ENCODE measurements at regions not wholly inside any gene's neighbourhood (a gene's known extent, or its start where the extent isn't known, plus 50 kb on each side); places are given as distances from the start of the nearest gene placed in this dataset.

- no peak for DNase-seq (ENCODE audit: low read depth)
- no peak for TF ChIP-seq CTCF (IDR thresholded peaks at IDR 0.05; ENCODE audit: control insufficient read depth, extremely low read depth, insufficient read depth)
Measured at GRCh38 chr16:73225983-73226382, 178.1 kb upstream of the ZFHX3 start.

GRCh38 chr16:73220836-73221235 is 172.9 kb upstream of the ZFHX3 start:
- no peak for DNase-seq (ENCODE audit: low read depth)
- H3K4me3 ChIP-seq (ENCODE audit: low read depth, low read length): no peak overlapping the region
- TF ChIP-seq CTCF (IDR thresholded peaks at IDR 0.05; ENCODE audit: control insufficient read depth, extremely low read depth, insufficient read depth): no peak

More at GRCh38 chr16:73225983-73226382, 178.1 kb upstream of the ZFHX3 start:
- H3K4me3 ChIP-seq (ENCODE audit: low read depth, low read length): no peak overlapping the region

DNA sequence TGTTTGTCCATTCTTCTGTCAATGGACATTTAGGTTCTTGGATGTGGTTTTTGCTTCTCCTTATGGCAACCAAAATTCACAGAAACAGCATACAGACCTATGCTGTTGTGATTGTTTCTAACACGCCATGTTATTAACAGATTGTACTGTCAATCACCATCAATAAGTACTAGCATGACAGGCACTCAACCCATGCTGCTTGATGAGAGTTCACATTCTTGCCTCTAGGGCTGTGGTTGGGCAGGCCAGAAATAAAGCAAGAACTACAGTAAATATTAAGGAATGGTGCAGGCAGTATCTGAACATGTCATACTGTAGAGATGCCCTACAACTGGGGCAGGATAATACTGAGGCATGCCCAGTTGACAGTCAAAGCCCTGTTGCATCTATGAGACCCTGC is 171.2 kb upstream of the ZFHX3 start:
- 0 out of 2 replicates have a peak, but pooled peaks have one; percentile 8 for TF ChIP-seq CTCF (IDR thresholded peaks at IDR 0.05; ENCODE audit: control insufficient read depth, extremely low read depth, insufficient read depth)
- no peak overlapping the region for H3K4me3 ChIP-seq (ENCODE audit: low read depth, low read length)
- DNase-seq (ENCODE audit: low read depth): no peak

- TF ChIP-seq CTCF (IDR thresholded peaks at IDR 0.05; ENCODE audit: control insufficient read depth, extremely low read depth, insufficient read depth): no peak
- no peak overlapping the region for H3K4me3 ChIP-seq (ENCODE audit: low read depth, low read length)
- DNase-seq (ENCODE audit: low read depth): no peak
Measured at GRCh38 chr16:73217654-73218053, 169.7 kb upstream of the ZFHX3 start.

GRCh38 chr16:73216932-73217331 is 169.0 kb upstream of the ZFHX3 start:
- no peak overlapping the region for H3K4me3 ChIP-seq (ENCODE audit: low read depth, low read length)
- DNase-seq (ENCODE audit: low read depth): no peak
- no peak for TF ChIP-seq CTCF (IDR thresholded peaks at IDR 0.05; ENCODE audit: control insufficient read depth, extremely low read depth, insufficient read depth)

- no peak overlapping the region for H3K4me3 ChIP-seq (ENCODE audit: low read depth, low read length)
- DNase-seq (ENCODE audit: low read depth): no peak
- TF ChIP-seq CTCF (IDR thresholded peaks at IDR 0.05; ENCODE audit: control insufficient read depth, extremely low read depth, insufficient read depth): no peak
Measured at GRCh38 chr16:73215678-73216377, 167.9 kb upstream of the ZFHX3 start.
